ENCODE measurements at regions not wholly inside any gene's neighbourhood (a gene's known extent, or its start where the extent isn't known, plus 50 kb on each side); places are given as distances from the start of the nearest gene placed in this dataset.

GRCh38 chr13:24081387-24081786 is 79.1 kb upstream of the SPATA13 start:
- TF ChIP-seq CTCF (IDR thresholded peaks at IDR 0.05; ENCODE audit: low read depth, low read length, missing control alignments), result no peak
- no peak for DNase-seq (ENCODE audit: extremely low read depth, low read depth)

GRCh38 chr13:24083141-24083540 is 77.4 kb upstream of the SPATA13 start:
- no peak for TF ChIP-seq CTCF (IDR thresholded peaks at IDR 0.05; ENCODE audit: low read depth, low read length, missing control alignments)
- H3K4me3 ChIP-seq (replicated peaks; ENCODE audit: low read depth, low read length), result no peak overlapping the region
- DNase-seq (ENCODE audit: extremely low read depth, low read depth), result no peak

More at GRCh38 chr13:24081387-24081786, 79.1 kb upstream of the SPATA13 start:
- no peak overlapping the region for H3K4me3 ChIP-seq (replicated peaks; ENCODE audit: low read depth, low read length)

GRCh38 chr13:24083722-24084421 is 76.6 kb upstream of the SPATA13 start:
- TF ChIP-seq CTCF (IDR thresholded peaks at IDR 0.05; ENCODE audit: low read depth, low read length, missing control alignments), result no peak
- no peak overlapping the region for H3K4me3 ChIP-seq (replicated peaks; ENCODE audit: low read depth, low read length)
- no peak for DNase-seq (ENCODE audit: extremely low read depth, low read depth)

- no peak for DNase-seq (ENCODE audit: extremely low read depth, low read depth)
- no peak for TF ChIP-seq CTCF (IDR thresholded peaks at IDR 0.05; ENCODE audit: low read depth, low read length, missing control alignments)
- H3K4me3 ChIP-seq (replicated peaks; ENCODE audit: low read depth, low read length), result no peak overlapping the region
Observed at GRCh38 chr13:24085662-24086061, 74.9 kb upstream of the SPATA13 start.

GRCh38 chr13:24086642-24087041 is 73.9 kb upstream of the SPATA13 start:
- no peak for DNase-seq (ENCODE audit: extremely low read depth, low read depth)
- TF ChIP-seq CTCF (IDR thresholded peaks at IDR 0.05; ENCODE audit: low read depth, low read length, missing control alignments), result no peak
- no peak overlapping the region for H3K4me3 ChIP-seq (replicated peaks; ENCODE audit: low read depth, low read length)

- H3K4me3 ChIP-seq (replicated peaks; ENCODE audit: low read depth, low read length), result no peak overlapping the region
- TF ChIP-seq CTCF (IDR thresholded peaks at IDR 0.05; ENCODE audit: low read depth, low read length, missing control alignments), result no peak
- DNase-seq (ENCODE audit: extremely low read depth, low read depth), result no peak
Observed at GRCh38 chr13:24087605-24088225, 72.8 kb upstream of the SPATA13 start.

Data from HFF-Myc (cell line).